IMR-90 (cell line): ENCODE measurements at regions not wholly inside any gene's neighbourhood (a gene's known extent, or its start where the extent isn't known, plus 50 kb on each side); places are given as distances from the start of the nearest gene placed in this dataset.

Experiments
- ATAC-seq: fragments of 200-7000 bp; cut with Tn5 transposase; 2 replicates; pipeline ENCODE4 v1.9.1; 2020; ENCODE audit warnings: low read depth, mild to moderate bottlenecking, moderate library complexity
- BruUV-seq: library from RNA; stranded (reverse); fragments of 400-500 nt; replicated peaks from 2 replicates; lab custom pipeline; 2021; lab: Mats Ljungman, UMichigan
- CTCF ChIA-PET: fragments of 300-600 bp; formaldehyde crosslinking; extraction: SDS; loops from one replicate; lab custom pipeline; 2021; ENCODE audit warnings: antibody characterized with exemption; lab: Yijun Ruan, JAX
- POLR2A ChIA-PET: fragments of 300-600 bp; sonication (Branson Sonifier 250); formaldehyde crosslinking; loops from one replicate; lab custom pipeline; 2022; ENCODE audit warnings: antibody characterized with exemption; ENCODE audit not compliant: unreplicated experiment; lab: Charles Lee
- DNase-seq: peaks from one replicate; pipeline ENCODE4 v3.0.0; 2013
- H2AFZ ChIP-seq: replicated peaks from 2 replicates; pipeline ENCODE3; 2013; ENCODE audit warnings: low read length, mild to moderate bottlenecking; ENCODE audit not compliant: poor library complexity
- H2AK5ac ChIP-seq: 2 replicates; pipeline ENCODE4 v1.6.1; 2013; ENCODE audit warnings: low read depth, low read length, inconsistent platforms
- H2AK9ac ChIP-seq: replicated peaks from 2 replicates; pipeline ENCODE3; 2013; ENCODE audit warnings: mild to moderate bottlenecking, low read depth, low read length, moderate library complexity; ENCODE audit not compliant: poor library complexity
- H2BK120ac ChIP-seq: 2 replicates; pipeline ENCODE4 v1.6.1; 2013; ENCODE audit warnings: low read depth, low read length, inconsistent platforms
- H2BK15ac ChIP-seq: 3 replicates; pipeline ENCODE4 v1.6.1; 2013; ENCODE audit warnings: low read depth, low read length, inconsistent platforms
- H2BK20ac ChIP-seq: 2 replicates; pipeline ENCODE4 v1.6.1; 2013; ENCODE audit warnings: low read depth, mild to moderate bottlenecking, inconsistent platforms, low read length, moderate library complexity
- H2BK5ac ChIP-seq: 2 replicates; pipeline ENCODE4 v1.6.1; 2013; ENCODE audit warnings: mild to moderate bottlenecking, low read depth, low read length, inconsistent platforms; ENCODE audit not compliant: poor library complexity, severe bottlenecking
- H3K14ac ChIP-seq: replicated peaks from 2 replicates; pipeline ENCODE4 v1.6.1; 2013; ENCODE audit warnings: low read depth, low read length, inconsistent platforms
- H3K18ac ChIP-seq: 2 replicates; pipeline ENCODE4 v1.6.1; 2013; ENCODE audit warnings: low read depth, low read length, control low read depth
- H3K23ac ChIP-seq: 2 replicates; pipeline ENCODE4 v1.6.1; 2013; ENCODE audit warnings: low read depth, low read length, inconsistent platforms
- H3K27ac ChIP-seq: 2 replicates; pipeline ENCODE4 v1.5.1; 2013; ENCODE audit warnings: mild to moderate bottlenecking, control low read depth, low read length; ENCODE audit not compliant: insufficient read depth
- H3K27me3 ChIP-seq: 2 replicates; pipeline ENCODE4 v1.6.1; 2013; ENCODE audit warnings: low read length; ENCODE audit not compliant: control insufficient read depth, insufficient read depth
- H3K36me3 ChIP-seq: 2 replicates; pipeline ENCODE4 v1.6.1; 2013; ENCODE audit warnings: low read length, mixed read lengths; ENCODE audit not compliant: control insufficient read depth, insufficient read depth
- H3K4ac ChIP-seq: 2 replicates; pipeline ENCODE4 v1.6.1; 2013; ENCODE audit warnings: low read depth, low read length, inconsistent platforms
- H3K4me1 ChIP-seq: 2 replicates; pipeline ENCODE4 v1.6.1; 2013; ENCODE audit warnings: low read length, mixed read lengths; ENCODE audit not compliant: control insufficient read depth, insufficient read depth
- H3K4me2 ChIP-seq: 2 replicates; pipeline ENCODE4 v1.6.1; 2013; ENCODE audit warnings: low read depth, mild to moderate bottlenecking, control low read depth, low read length, moderate library complexity
- H3K4me3 ChIP-seq: 2 replicates; pipeline ENCODE4 v1.5.1; 2013; ENCODE audit warnings: low read depth, mild to moderate bottlenecking, control low read depth, low read length, moderate library complexity; ENCODE audit not compliant: insufficient read depth
- H3K56ac ChIP-seq: 2 replicates; pipeline ENCODE4 v1.6.1; 2013; ENCODE audit warnings: low read length, inconsistent platforms; ENCODE audit not compliant: insufficient read depth; ENCODE audit errors: extremely low read depth
- H3K79me1 ChIP-seq, 2 experiments: 2 replicates each; pipeline ENCODE4 v1.6.1; 2013; ENCODE audit warnings: low read length in 2 of 2, inconsistent platforms in 1 of 2, low read depth in 1 of 2
- H3K9ac ChIP-seq: 2 replicates; pipeline ENCODE4 v1.6.1; 2013; ENCODE audit warnings: low read depth, low read length, control low read depth
- H3K9me1 ChIP-seq: 2 replicates; pipeline ENCODE4 v1.6.1; 2013; ENCODE audit warnings: low read length, inconsistent platforms; ENCODE audit not compliant: insufficient read depth
- H3K9me3 ChIP-seq: 2 replicates; pipeline ENCODE4 v1.6.1; 2013; ENCODE audit warnings: low read length; ENCODE audit not compliant: control insufficient read depth, insufficient read depth
- H4K20me1 ChIP-seq: 2 replicates; pipeline ENCODE4 v1.6.1; 2013; ENCODE audit warnings: low read length, inconsistent platforms; ENCODE audit not compliant: insufficient read depth
- H4K5ac ChIP-seq: 2 replicates; pipeline ENCODE4 v1.6.1; 2013; ENCODE audit warnings: mild to moderate bottlenecking, low read depth, low read length, control low read depth
- H4K8ac ChIP-seq, 2 experiments: 2 replicates each; pipeline ENCODE4 v1.6.1; 2013; ENCODE audit warnings: low read depth in 2 of 2, low read length in 2 of 2, control low read depth in 1 of 2, inconsistent platforms in 1 of 2
- H4K91ac ChIP-seq: 2 replicates; pipeline ENCODE4 v1.6.1; 2013; ENCODE audit warnings: low read depth, low read length, inconsistent platforms; ENCODE audit not compliant: insufficient read depth
- BHLHE40 ChIP-seq: fragments of 150-350 bp; IDR thresholded peaks from 2 replicates; pipeline ENCODE4 v1.6.1; 2016; ENCODE audit warnings: mild to moderate bottlenecking, low read depth, low read length
- CEBPB ChIP-seq: IDR thresholded peaks from 2 replicates; pipeline ENCODE4 v1.6.1; 2012; ENCODE audit warnings: low read depth, low read length, improper control_type of control experiment
- FOS ChIP-seq: fragments of 150-350 bp; IDR thresholded peaks from 2 replicates; pipeline ENCODE4 v1.6.1; 2016; ENCODE audit warnings: low read depth, low read length
- MAFK ChIP-seq: IDR thresholded peaks from 2 replicates; pipeline ENCODE4 v1.6.1; 2012; ENCODE audit warnings: low read depth, low read length, improper control_type of control experiment
- MAZ ChIP-seq: IDR thresholded peaks from 2 replicates; pipeline ENCODE4 v1.6.1; 2012; ENCODE audit warnings: low read depth, mild to moderate bottlenecking, low read length, improper control_type of control experiment, moderate library complexity, borderline replicate concordance
- MXI1 ChIP-seq: IDR thresholded peaks from 2 replicates; pipeline ENCODE4 v1.6.1; 2012; ENCODE audit warnings: low read depth, mild to moderate bottlenecking, low read length, moderate library complexity, borderline replicate concordance
- NFE2L2 ChIP-seq: fragments of 150-350 bp; IDR thresholded peaks from 2 replicates; pipeline ENCODE4 v1.6.1; 2016; ENCODE audit warnings: low read depth, mild to moderate bottlenecking, low read length
- POLR2A ChIP-seq: IDR thresholded peaks from 2 replicates; pipeline ENCODE4 v1.6.1; 2012; ENCODE audit warnings: mild to moderate bottlenecking, low read depth, low read length
- RAD21 ChIP-seq: IDR thresholded peaks from 2 replicates; pipeline ENCODE4 v1.6.1; 2012; ENCODE audit warnings: low read length, improper control_type of control experiment
- RCOR1 ChIP-seq: IDR thresholded peaks from 2 replicates; pipeline ENCODE4 v1.6.1; 2012; ENCODE audit warnings: mild to moderate bottlenecking, low read length, improper control_type of control experiment; ENCODE audit not compliant: insufficient replicate concordance
- RFX5 ChIP-seq: IDR thresholded peaks from 2 replicates; pipeline ENCODE4 v1.8.0; 2012; ENCODE audit warnings: low read depth, mild to moderate bottlenecking, low read length, moderate library complexity
- SMC3 ChIP-seq: fragments of 150-350 bp; IDR thresholded peaks from 2 replicates; pipeline ENCODE4 v1.6.1; 2016; ENCODE audit warnings: low read depth, mild to moderate bottlenecking, antibody characterized with exemption, low read length, moderate library complexity
- WGBS, 2 experiments: methylation state at CpG; one replicate each; pipeline versions ENCODE4 v1.1.5 to v1.1.7; 2013; ENCODE audit warnings: missing lambda C conversion rate in 2 of 2; ENCODE audit not compliant: insufficient read length in 1 of 2; ENCODE audit errors: extremely low coverage in 2 of 2; 5-methylcytosine and 5-hydroxymethylcytosine counted together
- dilution Hi-C: fragments of 300-500 bp; cut with HindIII; formaldehyde crosslinking; loops from one replicate; pipeline ENCODE4 v1.14.3; 2018; ENCODE audit warnings: low sequenced_read_pairs; ENCODE audit not compliant: unreplicated experiment
- in situ Hi-C: fragments of 300-500 bp; cut with MboI; formaldehyde crosslinking; loops from 3 replicates; pipeline ENCODE4 v1.14.3; 2019; ENCODE audit warnings: low sequenced_read_pairs, inconsistent platforms, mixed read lengths
- intact Hi-C: fragments of 100-400 bp; cut with micrococcal nuclease; formaldehyde crosslinking; loops from 2 replicates; pipeline ENCODE4 v1.10.0; 2022
- TF ChIP-seq, protein P1 (sequence below): fragments of 150-350 bp; IDR thresholded peaks from 2 replicates; pipeline ENCODE4 v1.6.1; 2017; ENCODE audit warnings: mild to moderate bottlenecking, antibody characterized with exemption, low read length, low read depth
- TF ChIP-seq, protein P2 (sequence below): conservative IDR thresholded peaks from 2 replicates; pipeline ENCODE4 v1.5.1; 2012; ENCODE audit warnings: mild to moderate bottlenecking, low read depth, low read length, improper control_type of control experiment
- TF ChIP-seq, protein P3 (sequence below): fragments of 150-350 bp; IDR thresholded peaks from 2 replicates; pipeline ENCODE4 v1.6.1; 2016; ENCODE audit warnings: low read depth, mild to moderate bottlenecking, low read length, moderate library complexity, borderline replicate concordance

- dilution Hi-C loops: no loop called here
- no peak overlapping the region for H2AFZ ChIP-seq
- in situ Hi-C loops: no loop called here
- H3K9me1 ChIP-seq: no peaks in the 10 kb centered on the region
- H3K9me3 ChIP-seq: peaks cover 5% of the 10 kb centered on the region
- no peaks in the 10 kb centered on the region for H3K79me1 ChIP-seq
- ATAC-seq (no peak), DNase-seq (no peak)
- no peak overlapping the region for H3K14ac ChIP-seq
- no peak overlapping the region for H3K56ac ChIP-seq
- no peak overlapping the region for H2AK9ac ChIP-seq
- H2BK120ac ChIP-seq: no peak overlapping the region
- no peaks in the 10 kb centered on the region for H3K36me3 ChIP-seq
- ChIA-PET POLR2A (no interaction called here), CTCF (no interaction called here)
- peaks cover 6% of the 10 kb centered on the region; the same call in 1 of the 2 replicates for H3K27me3 ChIP-seq
- no peak overlapping the region for H2AK5ac ChIP-seq
- H4K8ac ChIP-seq: no peak overlapping the region
- no peak overlapping the region for H3K4me3 ChIP-seq
- no peak overlapping the region for H2BK15ac ChIP-seq
- BruUV-seq: no TSS peak
- intact Hi-C loops: no loop called here
- peaks cover 9% of the 10 kb centered on the region for H3K4me1 ChIP-seq
- no peak overlapping the region for H3K4me2 ChIP-seq
- no peaks in the 10 kb centered on the region for H4K20me1 ChIP-seq
- no peak overlapping the region for H3K18ac ChIP-seq
- H3K23ac ChIP-seq: no peak overlapping the region
- no peak overlapping the region for H3K4ac ChIP-seq
- TF ChIP-seq MXI1: no peak
- TF ChIP-seq FOS: no peak
- no peak for TF ChIP-seq MAZ
- TF ChIP-seq NFE2L2: no peak
- TF ChIP-seq RAD21: no peak
- no peak for TF ChIP-seq SMC3
- no peak for TF ChIP-seq RFX5
- TF ChIP-seq MAFK: no peak
- TF ChIP-seq RCOR1: no peak
- TF ChIP-seq CEBPB: no peak
- TF ChIP-seq, protein P1, sequence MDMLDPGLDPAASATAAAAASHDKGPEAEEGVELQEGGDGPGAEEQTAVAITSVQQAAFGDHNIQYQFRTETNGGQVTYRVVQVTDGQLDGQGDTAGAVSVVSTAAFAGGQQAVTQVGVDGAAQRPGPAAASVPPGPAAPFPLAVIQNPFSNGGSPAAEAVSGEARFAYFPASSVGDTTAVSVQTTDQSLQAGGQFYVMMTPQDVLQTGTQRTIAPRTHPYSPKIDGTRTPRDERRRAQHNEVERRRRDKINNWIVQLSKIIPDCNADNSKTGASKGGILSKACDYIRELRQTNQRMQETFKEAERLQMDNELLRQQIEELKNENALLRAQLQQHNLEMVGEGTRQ: no peak
- TF ChIP-seq, protein P2, sequence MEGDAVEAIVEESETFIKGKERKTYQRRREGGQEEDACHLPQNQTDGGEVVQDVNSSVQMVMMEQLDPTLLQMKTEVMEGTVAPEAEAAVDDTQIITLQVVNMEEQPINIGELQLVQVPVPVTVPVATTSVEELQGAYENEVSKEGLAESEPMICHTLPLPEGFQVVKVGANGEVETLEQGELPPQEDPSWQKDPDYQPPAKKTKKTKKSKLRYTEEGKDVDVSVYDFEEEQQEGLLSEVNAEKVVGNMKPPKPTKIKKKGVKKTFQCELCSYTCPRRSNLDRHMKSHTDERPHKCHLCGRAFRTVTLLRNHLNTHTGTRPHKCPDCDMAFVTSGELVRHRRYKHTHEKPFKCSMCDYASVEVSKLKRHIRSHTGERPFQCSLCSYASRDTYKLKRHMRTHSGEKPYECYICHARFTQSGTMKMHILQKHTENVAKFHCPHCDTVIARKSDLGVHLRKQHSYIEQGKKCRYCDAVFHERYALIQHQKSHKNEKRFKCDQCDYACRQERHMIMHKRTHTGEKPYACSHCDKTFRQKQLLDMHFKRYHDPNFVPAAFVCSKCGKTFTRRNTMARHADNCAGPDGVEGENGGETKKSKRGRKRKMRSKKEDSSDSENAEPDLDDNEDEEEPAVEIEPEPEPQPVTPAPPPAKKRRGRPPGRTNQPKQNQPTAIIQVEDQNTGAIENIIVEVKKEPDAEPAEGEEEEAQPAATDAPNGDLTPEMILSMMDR: no peak
- TF ChIP-seq BHLHE40: no peak
- no peak for TF ChIP-seq POLR2A
- TF ChIP-seq, protein P3, sequence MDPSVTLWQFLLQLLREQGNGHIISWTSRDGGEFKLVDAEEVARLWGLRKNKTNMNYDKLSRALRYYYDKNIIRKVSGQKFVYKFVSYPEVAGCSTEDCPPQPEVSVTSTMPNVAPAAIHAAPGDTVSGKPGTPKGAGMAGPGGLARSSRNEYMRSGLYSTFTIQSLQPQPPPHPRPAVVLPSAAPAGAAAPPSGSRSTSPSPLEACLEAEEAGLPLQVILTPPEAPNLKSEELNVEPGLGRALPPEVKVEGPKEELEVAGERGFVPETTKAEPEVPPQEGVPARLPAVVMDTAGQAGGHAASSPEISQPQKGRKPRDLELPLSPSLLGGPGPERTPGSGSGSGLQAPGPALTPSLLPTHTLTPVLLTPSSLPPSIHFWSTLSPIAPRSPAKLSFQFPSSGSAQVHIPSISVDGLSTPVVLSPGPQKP: no peak
- no peak overlapping the region for H4K5ac ChIP-seq
- H3K27ac ChIP-seq: no peak overlapping the region
- no peak overlapping the region for H4K91ac ChIP-seq
- WGBS, 2 experiments: no CpG with 5 or more reads among the region's 6 CpGs
- H2BK5ac ChIP-seq: no peak overlapping the region
- no peak overlapping the region for H3K9ac ChIP-seq
- no peak overlapping the region for H2BK20ac ChIP-seq
Measured at GRCh38 chr2:71829008-71829407, 318.7 kb downstream of the CYP26B1 start.
